Activated naive CD8-positive, alpha-beta T cell (primary cell): ENCODE measurements at regions not wholly inside any gene's neighbourhood (a gene's known extent, or its start where the extent isn't known, plus 50 kb on each side); places are given as distances from the start of the nearest gene placed in this dataset.
"Not testable (repeated sequence)": the region's sequence is repeated elsewhere in the genome, so short reads cannot be mapped to it uniquely, and the experiment has no call there.

Experiments used
- H3K27ac Mint-ChIP-seq: one replicate; pipeline ENCODE4 v1.8.0; 2021; ENCODE audit warnings: mixed read lengths
- H3K27me3 Mint-ChIP-seq: one replicate; pipeline ENCODE4 v1.8.0; 2021; ENCODE audit warnings: mixed read lengths
- H3K36me3 Mint-ChIP-seq: one replicate; pipeline ENCODE4 v1.8.0; 2021; ENCODE audit warnings: mixed read lengths
- H3K4me1 Mint-ChIP-seq: one replicate; pipeline ENCODE4 v1.8.0; 2021; ENCODE audit warnings: low read depth, mixed read lengths
- H3K4me3 Mint-ChIP-seq: one replicate; pipeline ENCODE4 v1.8.0; 2021; ENCODE audit warnings: mild to moderate bottlenecking, mixed read lengths
- H3K9me3 Mint-ChIP-seq: one replicate; pipeline ENCODE4 v1.8.0; 2021; ENCODE audit warnings: low read depth, mixed read lengths

DNA sequence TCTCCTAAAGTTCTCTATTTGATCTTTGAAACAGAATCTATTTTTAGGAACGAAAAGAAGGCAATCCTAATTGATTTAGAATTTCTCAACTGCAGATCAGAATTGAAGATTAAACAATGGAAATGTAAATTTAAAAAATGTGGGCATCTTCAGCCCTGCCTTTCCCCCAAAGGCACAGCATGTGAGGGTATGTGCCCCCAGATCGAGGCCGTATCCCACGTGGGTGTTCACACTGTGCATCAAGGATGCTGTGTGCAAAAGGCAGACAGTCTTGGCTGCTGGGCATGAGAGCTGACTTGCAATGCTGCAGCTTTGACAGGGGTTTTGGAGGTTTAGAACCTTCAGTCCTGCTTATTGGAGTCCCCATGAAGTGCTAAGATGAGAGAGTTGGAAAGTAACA, 346.3 kb downstream of the VRK1 start:
- Mint-ChIP-seq H3K27me3 (peaks cover 8% of the 10 kb centered on the region), H3K4me3 (no peak overlapping the region), H3K9me3 (peaks cover 2% of the 10 kb centered on the region), H3K27ac (no peak overlapping the region), H3K36me3 (no peaks in the 10 kb centered on the region), H3K4me1 (no peaks in the 10 kb centered on the region)

DNA sequence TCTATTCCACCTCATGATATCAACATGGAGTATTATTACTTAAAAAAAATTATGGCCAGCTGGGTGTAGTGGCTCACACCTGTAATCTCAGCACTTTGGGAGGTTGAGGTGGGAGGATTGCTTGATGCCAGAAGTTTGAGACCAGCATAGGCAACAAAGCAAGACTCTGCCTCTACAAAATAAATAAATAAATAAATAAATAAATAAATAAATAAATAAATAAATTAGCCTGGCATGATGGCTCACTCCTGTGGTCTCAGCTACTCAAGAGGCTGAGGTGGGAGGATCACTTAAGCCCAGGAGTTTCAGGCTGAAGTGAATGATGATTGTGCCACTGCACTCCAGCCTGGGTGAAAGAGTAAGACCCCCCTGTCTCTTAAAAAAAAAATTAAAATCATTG, 350.8 kb downstream of the VRK1 start:
- H3K27me3 Mint-ChIP-seq, H3K4me3 Mint-ChIP-seq, H3K9me3 Mint-ChIP-seq, H3K27ac Mint-ChIP-seq, H3K4me1 Mint-ChIP-seq, H3K36me3 Mint-ChIP-seq: not testable (repeated sequence)

DNA sequence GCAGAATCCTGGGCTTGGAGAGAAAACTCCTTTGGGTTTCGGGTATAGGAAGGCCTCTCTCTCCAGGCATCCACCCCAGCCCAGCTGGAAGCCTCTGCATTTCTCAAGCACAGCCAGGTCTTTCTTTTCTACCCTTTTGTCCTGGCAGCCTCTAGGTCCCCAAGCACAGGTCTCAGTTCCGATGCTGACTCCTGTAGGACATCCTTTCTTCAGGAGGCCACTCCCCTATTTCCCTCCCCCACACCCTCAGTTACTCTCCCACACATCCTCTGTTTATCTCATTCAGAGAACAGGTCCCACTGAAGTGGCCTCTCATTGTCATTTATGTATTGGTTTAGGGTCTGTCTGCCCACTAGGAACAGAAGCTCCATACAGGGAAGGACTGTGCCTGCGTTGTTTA, 352.6 kb downstream of the VRK1 start:
- H3K27ac Mint-ChIP-seq: no peak overlapping the region
- H3K9me3 Mint-ChIP-seq: peaks cover 5% of the 10 kb centered on the region
- no peaks in the 10 kb centered on the region for H3K4me1 Mint-ChIP-seq
- H3K4me3 Mint-ChIP-seq: no peak overlapping the region
- no peaks in the 10 kb centered on the region for H3K36me3 Mint-ChIP-seq
- peaks cover 10% of the 10 kb centered on the region for H3K27me3 Mint-ChIP-seq

DNA sequence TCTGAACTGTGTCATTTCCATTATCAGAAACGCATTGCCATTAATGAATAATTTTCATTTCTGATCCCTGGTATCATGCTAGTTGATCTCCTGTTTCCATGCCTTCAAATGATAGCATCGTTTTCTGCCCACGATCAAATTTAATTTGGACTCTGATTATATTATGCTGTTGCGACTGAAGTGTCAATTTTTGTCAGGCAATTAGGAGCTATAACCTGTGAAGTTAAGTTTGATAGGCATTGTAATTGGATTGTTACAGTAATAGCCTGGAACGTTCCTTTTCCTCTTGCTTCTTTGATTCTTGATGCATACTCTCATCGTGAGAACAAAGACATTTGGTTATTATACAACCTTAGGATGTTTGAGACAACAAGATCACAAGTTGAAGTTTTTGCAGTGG, 356.3 kb downstream of the VRK1 start:
- Mint-ChIP-seq H3K9me3 (peaks cover 2% of the 10 kb centered on the region), H3K27me3 (peaks cover 11% of the 10 kb centered on the region), H3K36me3 (no peaks in the 10 kb centered on the region), H3K4me1 (no peaks in the 10 kb centered on the region), H3K27ac (no peak overlapping the region), H3K4me3 (no peak overlapping the region)

DNA sequence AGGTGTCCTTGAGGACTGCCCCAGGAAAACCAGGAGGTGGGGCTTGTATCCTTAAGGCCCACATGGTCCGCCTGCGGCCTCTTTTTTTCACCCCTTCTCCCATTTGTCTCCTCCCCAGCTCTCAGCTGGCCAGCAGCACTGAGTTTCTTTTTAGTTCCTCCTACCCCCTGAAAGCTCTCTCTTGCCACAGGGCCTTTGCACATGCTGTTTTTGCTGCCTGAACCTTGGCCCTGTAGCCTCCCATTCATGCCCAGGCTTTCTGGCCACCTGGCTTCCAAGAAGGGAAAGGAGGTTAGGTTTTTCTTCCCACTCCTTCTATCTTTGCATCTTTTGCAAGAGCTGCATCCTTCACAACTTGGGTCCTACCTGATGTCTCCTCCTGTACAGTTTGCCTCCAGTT, 358.1 kb downstream of the VRK1 start:
- H3K4me1 Mint-ChIP-seq: no peaks in the 10 kb centered on the region
- H3K9me3 Mint-ChIP-seq: peaks cover 8% of the 10 kb centered on the region
- H3K27ac Mint-ChIP-seq: no peak overlapping the region
- H3K4me3 Mint-ChIP-seq: no peak overlapping the region
- H3K36me3 Mint-ChIP-seq: peaks cover 7% of the 10 kb centered on the region
- H3K27me3 Mint-ChIP-seq: peaks cover 11% of the 10 kb centered on the region

DNA sequence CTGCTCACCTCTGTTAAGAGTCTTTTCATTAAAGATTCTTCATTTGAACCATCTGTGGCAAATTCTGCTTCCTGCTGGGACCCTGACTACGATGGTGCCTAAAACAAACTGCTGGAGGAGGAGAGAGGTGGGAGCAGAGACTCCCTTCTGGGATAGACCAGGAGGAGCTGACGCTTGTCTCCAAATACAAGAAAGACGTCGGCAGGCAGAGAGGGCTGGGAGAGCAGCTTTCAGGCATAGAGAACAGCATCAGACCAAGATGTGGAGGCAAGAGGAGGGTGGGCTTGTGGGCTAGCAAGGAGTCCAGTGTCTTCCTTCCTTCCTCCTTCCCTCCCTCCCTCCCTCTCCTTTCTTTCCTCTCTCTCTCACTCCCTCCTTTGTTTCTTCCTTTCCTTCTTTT, 358.6 kb downstream of the VRK1 start:
- Mint-ChIP-seq H3K9me3 (peaks cover 8% of the 10 kb centered on the region), H3K4me3 (no peak overlapping the region), H3K4me1 (no peaks in the 10 kb centered on the region), H3K27ac (no peak overlapping the region), H3K36me3 (peaks cover 7% of the 10 kb centered on the region), H3K27me3 (peaks cover 11% of the 10 kb centered on the region)

DNA sequence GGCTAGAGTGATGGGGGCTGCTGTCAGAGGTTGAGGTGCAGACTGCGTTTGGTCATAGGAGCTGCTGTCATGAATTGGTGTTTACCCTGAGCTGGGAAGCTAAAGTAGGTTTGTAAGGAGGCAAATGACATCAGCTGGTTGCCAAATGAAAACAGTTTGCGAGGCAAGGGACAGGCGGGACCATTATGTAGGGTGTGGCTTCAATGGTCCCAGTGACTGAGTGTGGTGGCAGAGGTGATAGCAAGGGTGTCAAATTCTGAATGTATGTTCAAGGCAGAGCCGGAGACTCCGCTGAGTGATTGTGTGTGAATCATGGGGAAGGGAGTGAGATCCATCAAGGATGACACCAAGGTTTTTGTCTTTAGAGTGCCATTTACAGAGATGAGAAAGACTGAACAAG, 359.5 kb downstream of the VRK1 start:
- Mint-ChIP-seq H3K36me3 (peaks cover 7% of the 10 kb centered on the region), H3K27ac (no peak overlapping the region), H3K9me3 (peaks cover 8% of the 10 kb centered on the region), H3K27me3 (peaks cover 11% of the 10 kb centered on the region), H3K4me3 (no peak overlapping the region), H3K4me1 (no peaks in the 10 kb centered on the region)

DNA sequence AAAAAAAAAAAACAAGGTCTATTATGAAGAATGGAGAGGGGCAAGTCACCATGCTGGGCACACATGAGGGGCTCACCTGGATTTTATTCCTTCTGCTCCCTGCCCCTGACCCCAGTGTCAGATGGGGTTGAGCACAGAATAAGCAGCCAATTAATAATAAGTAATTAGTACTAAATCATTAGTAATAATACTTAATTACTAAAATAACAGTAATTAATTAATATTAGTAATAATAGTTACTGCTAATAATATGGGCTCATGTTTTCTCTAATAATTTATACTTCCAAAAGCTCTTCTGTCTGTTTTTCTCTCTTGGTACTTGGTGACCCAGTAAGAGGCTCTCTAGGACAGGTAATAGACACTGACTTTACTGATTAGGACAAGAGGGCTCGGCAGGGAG, 360.9 kb downstream of the VRK1 start:
- Mint-ChIP-seq H3K36me3 (peaks cover 7% of the 10 kb centered on the region), H3K4me1 (no peaks in the 10 kb centered on the region), H3K27me3 (peaks cover 10% of the 10 kb centered on the region), H3K4me3 (no peak overlapping the region), H3K9me3 (peaks cover 8% of the 10 kb centered on the region), H3K27ac (no peak overlapping the region)

DNA sequence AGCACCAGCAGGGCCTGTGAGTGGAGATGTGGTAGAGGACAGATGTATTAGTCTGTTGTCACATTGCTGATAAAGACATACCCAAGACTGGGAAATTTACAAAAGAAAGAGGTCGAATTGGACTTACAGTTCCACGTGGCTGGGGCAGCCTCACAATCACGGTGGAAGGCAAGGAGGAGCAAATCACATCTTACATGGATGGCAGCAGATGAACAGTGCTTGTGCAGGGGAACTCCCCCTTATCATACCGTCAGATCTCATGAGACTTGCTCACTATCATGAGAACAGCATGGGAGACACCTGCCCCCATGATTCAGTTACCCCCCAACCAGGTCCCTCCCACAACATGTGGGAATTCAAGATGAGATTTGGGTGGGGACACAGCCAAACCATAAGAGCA, 361.9 kb downstream of the VRK1 start:
- Mint-ChIP-seq H3K4me3 (no peak overlapping the region), H3K27ac (no peak overlapping the region), H3K27me3 (peaks cover 9% of the 10 kb centered on the region), H3K4me1 (no peaks in the 10 kb centered on the region), H3K36me3 (peaks cover 7% of the 10 kb centered on the region), H3K9me3 (peaks cover 8% of the 10 kb centered on the region)

DNA sequence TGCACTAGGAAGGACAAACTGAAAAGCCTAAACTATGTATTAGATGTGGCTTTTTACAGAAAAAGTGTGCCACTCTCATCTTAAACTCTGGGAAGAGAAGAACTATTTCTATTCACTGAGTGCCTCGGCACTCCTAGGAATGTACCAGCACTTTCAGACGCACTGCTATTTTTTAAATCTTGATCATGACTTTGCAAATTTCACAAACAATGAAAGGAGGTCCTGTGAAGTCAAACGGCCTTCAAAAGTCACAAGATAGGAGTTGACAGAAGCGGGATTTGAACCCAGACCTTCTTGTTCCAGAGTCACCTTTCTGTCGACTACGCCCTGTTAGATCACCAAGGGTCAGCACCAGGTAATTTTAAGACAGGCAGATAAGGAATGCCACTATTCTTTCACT, 365.4 kb downstream of the VRK1 start:
- Mint-ChIP-seq H3K4me1 (no peaks in the 10 kb centered on the region), H3K9me3 (peaks cover 8% of the 10 kb centered on the region), H3K27me3 (no peaks in the 10 kb centered on the region), H3K4me3 (no peak overlapping the region), H3K27ac (no peak overlapping the region), H3K36me3 (peaks cover 7% of the 10 kb centered on the region)

DNA sequence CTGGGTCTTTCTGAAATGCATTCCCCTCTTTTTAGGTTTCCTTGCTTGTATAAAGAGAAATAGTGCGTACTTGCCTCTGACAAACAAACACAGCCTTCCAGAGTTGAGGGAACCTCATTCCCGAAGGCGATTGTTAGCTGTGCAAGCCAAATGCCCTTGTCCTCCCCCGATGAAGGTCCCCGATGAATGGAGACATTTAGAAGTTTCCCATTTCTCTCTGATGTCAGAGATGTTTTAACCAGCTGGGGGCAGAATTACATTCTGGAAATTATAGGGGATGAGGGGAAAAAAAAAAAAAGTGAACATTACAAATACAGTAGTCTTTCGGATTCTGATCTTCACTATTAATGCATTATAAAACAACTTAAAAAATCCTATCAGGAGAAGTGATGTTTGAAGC, 366.8 kb downstream of the VRK1 start:
- Mint-ChIP-seq H3K27ac (no peak overlapping the region), H3K4me1 (no peaks in the 10 kb centered on the region), H3K4me3 (no peak overlapping the region), H3K36me3 (peaks cover 4% of the 10 kb centered on the region), H3K27me3 (no peaks in the 10 kb centered on the region), H3K9me3 (peaks cover 3% of the 10 kb centered on the region)

DNA sequence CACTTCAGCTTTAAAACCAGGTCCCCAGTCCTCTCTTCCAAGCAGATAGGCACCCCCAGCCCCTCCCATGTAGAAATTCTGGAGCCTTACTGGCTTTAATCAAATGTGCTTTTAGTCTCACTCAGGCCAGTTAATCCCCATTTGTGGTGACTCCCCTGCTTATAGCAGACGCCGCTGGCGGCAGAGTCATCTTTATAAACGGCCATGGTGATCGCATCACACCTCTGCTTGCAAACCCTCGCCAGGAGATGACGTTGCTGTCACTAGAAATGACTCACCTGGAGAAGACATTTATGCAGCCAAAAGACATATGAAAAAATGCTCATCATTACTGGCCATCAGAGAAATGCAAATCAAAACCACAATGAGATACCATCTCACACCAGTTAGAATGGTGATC, 369.3 kb downstream of the VRK1 start:
- no peak overlapping the region for H3K27ac Mint-ChIP-seq
- H3K27me3 Mint-ChIP-seq: no peaks in the 10 kb centered on the region
- no peaks in the 10 kb centered on the region for H3K4me1 Mint-ChIP-seq
- no peak overlapping the region for H3K4me3 Mint-ChIP-seq
- H3K36me3 Mint-ChIP-seq: no peaks in the 10 kb centered on the region
- H3K9me3 Mint-ChIP-seq: no peaks in the 10 kb centered on the region

DNA sequence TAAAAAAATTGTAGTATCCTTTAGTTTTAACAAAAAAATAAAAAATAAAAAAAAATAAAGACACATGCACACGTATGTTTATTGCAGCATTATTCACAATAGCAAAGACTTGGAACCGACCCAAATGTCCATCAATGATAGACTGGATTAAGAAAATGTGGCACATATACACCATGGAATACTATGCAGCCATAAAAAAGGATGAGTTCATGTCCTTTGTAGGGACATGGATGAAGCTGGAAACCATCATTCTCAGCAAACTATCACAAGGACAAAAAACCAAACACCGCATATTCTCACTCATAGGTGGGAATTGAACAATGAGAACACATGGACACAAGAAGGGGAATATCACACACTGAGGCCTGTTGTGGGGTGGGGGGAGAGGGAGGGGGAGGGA, 370.4 kb downstream of the VRK1 start:
- H3K36me3 Mint-ChIP-seq, H3K4me1 Mint-ChIP-seq, H3K27me3 Mint-ChIP-seq, H3K9me3 Mint-ChIP-seq, H3K4me3 Mint-ChIP-seq, H3K27ac Mint-ChIP-seq: not testable (repeated sequence)

DNA sequence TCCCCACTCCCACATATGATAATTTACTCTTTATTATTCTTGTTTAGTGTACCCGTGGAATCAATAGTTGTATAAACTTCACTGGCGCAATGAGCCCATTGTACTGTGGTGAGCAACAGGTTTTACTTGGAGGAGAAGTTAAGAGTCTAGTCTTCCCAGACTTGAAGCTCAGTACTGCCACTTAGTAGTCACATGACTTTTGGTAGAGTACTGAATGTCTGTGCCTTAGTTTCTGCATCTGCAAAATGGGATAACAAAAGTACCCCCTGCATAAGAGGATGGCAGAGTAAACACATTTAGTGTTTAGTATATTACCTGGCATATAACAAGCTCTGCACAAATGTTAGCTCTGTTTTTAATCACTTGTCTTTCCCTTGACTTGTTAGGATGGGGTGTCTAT, 375.5 kb downstream of the VRK1 start:
- Mint-ChIP-seq H3K9me3 (no peaks in the 10 kb centered on the region), H3K4me3 (no peak overlapping the region), H3K36me3 (no peaks in the 10 kb centered on the region), H3K27me3 (no peaks in the 10 kb centered on the region), H3K4me1 (peaks cover 7% of the 10 kb centered on the region), H3K27ac (no peak overlapping the region)

DNA sequence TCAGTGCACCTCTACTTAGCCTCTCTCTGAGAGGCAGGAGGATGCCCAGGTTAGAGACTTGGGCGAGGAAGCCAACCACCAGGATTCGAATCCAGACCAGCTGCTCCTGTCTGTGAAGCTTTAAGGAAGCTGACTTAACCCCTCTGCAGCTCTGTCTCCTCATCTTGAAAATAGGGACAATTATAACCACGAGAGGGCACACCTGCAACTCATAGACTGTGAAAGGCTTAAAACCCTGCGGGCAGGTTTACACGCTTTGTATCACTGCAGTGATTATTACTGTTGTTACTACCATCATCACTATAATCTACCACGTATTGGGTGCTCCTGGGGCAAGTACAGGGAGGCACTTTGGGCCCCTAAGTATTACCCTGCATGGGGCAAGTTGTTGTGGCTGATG, 379.8 kb downstream of the VRK1 start:
- H3K4me3 Mint-ChIP-seq: no peak overlapping the region

DNA sequence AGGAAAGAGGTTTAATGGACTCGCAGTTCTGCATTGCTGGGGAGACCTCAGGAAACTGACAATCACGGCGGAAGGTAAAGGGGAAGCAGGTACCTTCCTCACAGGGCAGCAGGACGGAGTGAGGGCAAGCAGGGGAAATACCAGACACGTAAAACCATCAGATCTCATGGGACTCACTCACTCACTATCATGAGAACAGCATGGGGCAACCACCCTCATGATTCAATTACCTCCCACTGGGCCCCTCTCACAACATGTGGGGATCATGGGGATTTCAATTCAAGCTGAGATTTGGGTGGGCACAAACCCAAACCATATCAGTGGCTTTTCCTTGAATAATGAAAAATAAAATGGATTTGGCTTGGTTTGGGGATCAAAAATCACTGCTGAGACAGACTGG, 380.5 kb downstream of the VRK1 start:
- H3K4me1 Mint-ChIP-seq: peaks cover 37% of the 10 kb centered on the region
- no peaks in the 10 kb centered on the region for H3K27me3 Mint-ChIP-seq
- H3K9me3 Mint-ChIP-seq: no peaks in the 10 kb centered on the region
- no peaks in the 10 kb centered on the region for H3K36me3 Mint-ChIP-seq
- no peak overlapping the region for H3K27ac Mint-ChIP-seq
- H3K4me3 Mint-ChIP-seq: no peak overlapping the region

More for the DNA sequence above, 379.8 kb downstream of the VRK1 start:
- H3K27ac Mint-ChIP-seq: no peak overlapping the region
- peaks cover 37% of the 10 kb centered on the region for H3K4me1 Mint-ChIP-seq
- no peaks in the 10 kb centered on the region for H3K36me3 Mint-ChIP-seq
- no peaks in the 10 kb centered on the region for H3K27me3 Mint-ChIP-seq
- H3K9me3 Mint-ChIP-seq: no peaks in the 10 kb centered on the region

DNA sequence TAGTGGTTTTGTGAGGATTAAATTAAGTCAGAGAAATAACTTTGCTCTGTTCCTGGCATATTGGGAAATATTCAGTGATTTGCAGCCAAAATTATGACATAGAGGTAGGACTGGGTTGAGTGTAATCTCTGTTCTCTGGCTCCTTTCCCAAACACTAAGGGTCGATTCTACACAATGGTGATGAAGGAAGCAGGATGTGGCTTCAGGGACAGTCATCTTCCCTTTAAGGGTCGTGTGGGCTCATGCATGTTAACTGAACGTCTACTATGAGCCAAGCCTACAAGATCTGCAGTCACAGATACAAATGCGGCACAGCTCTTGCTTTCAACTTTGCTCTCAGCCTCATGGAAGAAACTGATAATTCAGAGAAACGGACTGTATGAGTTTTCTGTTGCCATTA, 381.6 kb downstream of the VRK1 start:
- Mint-ChIP-seq H3K4me3 (no peak overlapping the region), H3K4me1 (peaks cover 37% of the 10 kb centered on the region), H3K36me3 (no peaks in the 10 kb centered on the region), H3K9me3 (no peaks in the 10 kb centered on the region), H3K27me3 (no peaks in the 10 kb centered on the region), H3K27ac (no peak overlapping the region)
